AG04449 (cell line): ENCODE measurements at regions not wholly inside any gene's neighbourhood (a gene's known extent, or its start where the extent isn't known, plus 50 kb on each side); places are given as distances from the start of the nearest gene placed in this dataset.

Experiments
- CTCF ChIA-PET: fragments of 350-600 bp; formaldehyde crosslinking; extraction: SDS; loops from one replicate; lab custom pipeline; 2021; ENCODE audit warnings: antibody characterized with exemption; lab: Yijun Ruan, JAX
- POLR2A ChIA-PET: fragments of 400-600, 350-600 bp; formaldehyde crosslinking; extraction: SDS; loops from one replicate; lab custom pipeline; 2020; ENCODE audit warnings: antibody characterized with exemption, inconsistent platforms; lab: Yijun Ruan, JAX
- DNase-seq: peaks from one replicate; pipeline ENCODE4 v3.0.0-alpha.2; 2010; ENCODE audit warnings: low read depth, low spot score
- H3K4me3 ChIP-seq: 2 replicates; pipeline ENCODE4 v1.5.1; 2011; ENCODE audit warnings: low read depth, mild to moderate bottlenecking, control low read depth, low read length
- CTCF ChIP-seq: IDR thresholded peaks from one replicate; pipeline ENCODE4 v1.5.1; 2011; ENCODE audit warnings: mild to moderate bottlenecking, moderate library complexity, low read length, control low read depth, inconsistent platforms; ENCODE audit not compliant: insufficient read depth; ENCODE audit errors: missing control alignments

- CTCF ChIA-PET: interaction anchor here (1.3 to 26.1 kb wide), 8 partner anchors 9 to 474 kb away, joined by 3 to 400 read pairs (median 78); no protein-coding TSS in a partner anchor
- no peak for DNase-seq
- TF ChIP-seq CTCF: no peak
- no peak overlapping the region for H3K4me3 ChIP-seq
- POLR2A ChIA-PET: no interaction called here
Observed at GRCh38 chr2:37873749-37874330, 51.2 kb upstream of the RMDN2 start.

GRCh38 chr2:37874470-37874869, 50.6 kb upstream of the RMDN2 start:
- no peak for TF ChIP-seq CTCF
- CTCF ChIA-PET: interaction anchor here (1.0 to 26.1 kb wide), 10 partner anchors 10 to 475 kb away, joined by 3 to 400 read pairs (median 67); no protein-coding TSS in a partner anchor
- POLR2A ChIA-PET: interaction anchor here (0.9 kb wide), 1 partner anchor 220 kb away, joined by 4 read pairs; no protein-coding TSS in a partner anchor
- no peak overlapping the region for H3K4me3 ChIP-seq
- DNase-seq: no peak
